ENCODE measurements at regions not wholly inside any gene's neighbourhood (a gene's known extent, or its start where the extent isn't known, plus 50 kb on each side); places are given as distances from the start of the nearest gene placed in this dataset.

DNA sequence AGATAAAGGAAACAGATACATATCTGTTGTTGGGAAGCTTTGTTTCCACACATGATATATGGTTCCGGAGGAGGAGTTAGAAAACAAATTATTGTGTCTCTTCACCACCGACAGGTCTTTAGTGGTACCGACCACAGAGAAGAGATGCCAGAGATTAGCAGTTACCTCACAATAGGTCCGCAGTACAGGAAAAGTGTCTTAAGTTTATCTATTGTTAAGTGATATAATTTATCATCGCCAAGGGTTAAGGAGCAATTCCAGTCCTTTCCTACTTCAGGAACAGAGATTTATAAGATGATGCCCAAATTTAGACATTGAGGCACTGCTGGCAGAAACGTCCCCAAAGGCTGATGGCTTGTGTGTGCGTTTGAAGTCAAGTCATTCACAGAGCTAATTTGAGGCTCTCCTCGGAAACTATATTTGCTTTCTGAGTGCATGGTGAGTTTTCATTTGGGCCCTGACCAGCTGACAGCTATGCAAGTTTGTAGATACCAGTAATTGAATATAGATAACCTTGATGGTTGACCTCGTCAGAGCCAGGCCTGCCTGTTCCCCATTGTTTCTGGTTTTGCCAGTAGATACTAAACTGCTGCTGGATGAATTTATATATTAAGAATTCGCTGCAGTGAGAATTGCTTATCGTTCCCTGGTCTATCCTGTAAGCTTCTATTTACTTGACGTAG, 196.4 kb upstream of the IRX3 start:
- TF ChIP-seq POLR2AphosphoS5 (IDR thresholded peaks at IDR 0.05; ENCODE audit: low read depth, low read length) (no peak), SIN3A (IDR thresholded peaks at IDR 0.05; ENCODE audit: borderline replicate concordance, insufficient read depth, low read length) (no peak), TAF1 (IDR thresholded peaks at IDR 0.05; ENCODE audit: borderline replicate concordance, insufficient read depth, low read length) (no peak)
- TF ChIP-seq, protein P1, sequence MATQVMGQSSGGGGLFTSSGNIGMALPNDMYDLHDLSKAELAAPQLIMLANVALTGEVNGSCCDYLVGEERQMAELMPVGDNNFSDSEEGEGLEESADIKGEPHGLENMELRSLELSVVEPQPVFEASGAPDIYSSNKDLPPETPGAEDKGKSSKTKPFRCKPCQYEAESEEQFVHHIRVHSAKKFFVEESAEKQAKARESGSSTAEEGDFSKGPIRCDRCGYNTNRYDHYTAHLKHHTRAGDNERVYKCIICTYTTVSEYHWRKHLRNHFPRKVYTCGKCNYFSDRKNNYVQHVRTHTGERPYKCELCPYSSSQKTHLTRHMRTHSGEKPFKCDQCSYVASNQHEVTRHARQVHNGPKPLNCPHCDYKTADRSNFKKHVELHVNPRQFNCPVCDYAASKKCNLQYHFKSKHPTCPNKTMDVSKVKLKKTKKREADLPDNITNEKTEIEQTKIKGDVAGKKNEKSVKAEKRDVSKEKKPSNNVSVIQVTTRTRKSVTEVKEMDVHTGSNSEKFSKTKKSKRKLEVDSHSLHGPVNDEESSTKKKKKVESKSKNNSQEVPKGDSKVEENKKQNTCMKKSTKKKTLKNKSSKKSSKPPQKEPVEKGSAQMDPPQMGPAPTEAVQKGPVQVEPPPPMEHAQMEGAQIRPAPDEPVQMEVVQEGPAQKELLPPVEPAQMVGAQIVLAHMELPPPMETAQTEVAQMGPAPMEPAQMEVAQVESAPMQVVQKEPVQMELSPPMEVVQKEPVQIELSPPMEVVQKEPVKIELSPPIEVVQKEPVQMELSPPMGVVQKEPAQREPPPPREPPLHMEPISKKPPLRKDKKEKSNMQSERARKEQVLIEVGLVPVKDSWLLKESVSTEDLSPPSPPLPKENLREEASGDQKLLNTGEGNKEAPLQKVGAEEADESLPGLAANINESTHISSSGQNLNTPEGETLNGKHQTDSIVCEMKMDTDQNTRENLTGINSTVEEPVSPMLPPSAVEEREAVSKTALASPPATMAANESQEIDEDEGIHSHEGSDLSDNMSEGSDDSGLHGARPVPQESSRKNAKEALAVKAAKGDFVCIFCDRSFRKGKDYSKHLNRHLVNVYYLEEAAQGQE (IDR thresholded peaks at IDR 0.05; ENCODE audit: insufficient read depth in 1 of 2, low read depth in 2 of 2, low read length in 2 of 2): no peak
